ENCODE measurements at regions not wholly inside any gene's neighbourhood (a gene's known extent, or its start where the extent isn't known, plus 50 kb on each side); places are given as distances from the start of the nearest gene placed in this dataset.
A peak's percentile ranks its signal among the peaks of the same experiment; 100 is the strongest.
"Not testable (repeated sequence)": the region's sequence is repeated elsewhere in the genome, so short reads cannot be mapped to it uniquely, and the experiment has no call there.

DNA sequence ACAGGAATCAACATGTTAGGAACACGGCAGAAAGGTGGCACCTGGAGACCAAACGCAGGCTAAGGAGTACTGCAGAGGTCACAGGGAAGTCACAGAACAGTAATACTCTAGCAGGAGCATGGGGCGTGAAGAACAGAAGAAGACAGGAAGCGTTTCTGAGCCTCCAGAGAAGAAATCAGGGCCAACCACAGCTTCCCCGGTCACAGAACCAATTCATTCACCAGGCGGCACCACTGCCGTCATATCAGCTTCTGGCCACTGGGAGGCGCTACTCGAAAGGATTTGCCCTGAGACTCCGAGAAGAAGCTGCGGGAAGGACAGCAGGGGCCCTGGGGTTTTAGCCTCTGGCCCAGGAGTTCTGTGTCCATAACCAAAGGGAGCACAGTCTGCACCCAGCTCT is 78.0 kb upstream of the DRD5 start:
- peak overlapping the region; percentile 64 for H3K4me2 ChIP-seq (ENCODE audit: low read length)
- H3K4me1 ChIP-seq (ENCODE audit: low read length) = peaks cover 3% of the 10 kb centered on the region; the same call in 1 of the 2 replicates
- TF ChIP-seq EZH2phosphoT487 (IDR thresholded peaks at IDR 0.05; ENCODE audit: low read depth) = no peak
- TF ChIP-seq, protein P1, sequence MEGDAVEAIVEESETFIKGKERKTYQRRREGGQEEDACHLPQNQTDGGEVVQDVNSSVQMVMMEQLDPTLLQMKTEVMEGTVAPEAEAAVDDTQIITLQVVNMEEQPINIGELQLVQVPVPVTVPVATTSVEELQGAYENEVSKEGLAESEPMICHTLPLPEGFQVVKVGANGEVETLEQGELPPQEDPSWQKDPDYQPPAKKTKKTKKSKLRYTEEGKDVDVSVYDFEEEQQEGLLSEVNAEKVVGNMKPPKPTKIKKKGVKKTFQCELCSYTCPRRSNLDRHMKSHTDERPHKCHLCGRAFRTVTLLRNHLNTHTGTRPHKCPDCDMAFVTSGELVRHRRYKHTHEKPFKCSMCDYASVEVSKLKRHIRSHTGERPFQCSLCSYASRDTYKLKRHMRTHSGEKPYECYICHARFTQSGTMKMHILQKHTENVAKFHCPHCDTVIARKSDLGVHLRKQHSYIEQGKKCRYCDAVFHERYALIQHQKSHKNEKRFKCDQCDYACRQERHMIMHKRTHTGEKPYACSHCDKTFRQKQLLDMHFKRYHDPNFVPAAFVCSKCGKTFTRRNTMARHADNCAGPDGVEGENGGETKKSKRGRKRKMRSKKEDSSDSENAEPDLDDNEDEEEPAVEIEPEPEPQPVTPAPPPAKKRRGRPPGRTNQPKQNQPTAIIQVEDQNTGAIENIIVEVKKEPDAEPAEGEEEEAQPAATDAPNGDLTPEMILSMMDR (IDR thresholded peaks at IDR 0.05; ENCODE audit: low read depth, low read length) = peak; percentile 68
- H3K36me3 ChIP-seq (replicated peaks; ENCODE audit: low read depth, low read length) = no peaks in the 10 kb centered on the region
- peak overlapping the region; percentile 39; the same call in 1 of the 2 replicates for H2AFZ ChIP-seq (ENCODE audit: low read depth, low read length)
- no peak overlapping the region for H3K9ac ChIP-seq (ENCODE audit: low read length)
- no peak overlapping the region for H3K4me3 ChIP-seq (ENCODE audit: low read length)
- no peak overlapping the region for H3K27ac ChIP-seq (ENCODE audit: low read length)
- no peaks in the 10 kb centered on the region for H3K9me3 ChIP-seq (ENCODE audit: insufficient read depth, low read length)
- H4K20me1 ChIP-seq (ENCODE audit: insufficient read depth, low read length) = no peaks in the 10 kb centered on the region
- H3K27me3 ChIP-seq (ENCODE audit: low read depth, low read length) = no peaks in the 10 kb centered on the region
- no peaks in the 10 kb centered on the region for H3K79me2 ChIP-seq (ENCODE audit: low read length)

DNA sequence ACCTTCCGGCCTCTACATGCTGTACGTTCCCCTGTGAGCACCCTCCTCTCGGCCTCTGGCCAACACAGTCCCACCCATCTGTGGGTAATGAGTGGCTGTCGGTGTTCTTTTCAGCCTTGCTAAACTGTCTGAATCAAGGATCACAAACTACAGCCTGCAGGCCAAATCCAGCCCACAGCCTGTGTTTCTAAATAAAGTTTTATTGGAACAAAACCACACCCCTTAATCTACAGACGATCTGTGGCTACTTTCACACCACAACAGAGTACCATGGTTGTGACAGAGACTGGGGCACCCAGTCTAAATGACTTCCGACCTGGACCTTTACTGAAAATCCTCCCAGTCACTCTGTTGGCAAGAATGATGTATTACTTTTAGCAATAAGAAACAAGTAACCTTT is 77.3 kb upstream of the DRD5 start:
- H3K36me3 ChIP-seq (replicated peaks; ENCODE audit: low read depth, low read length); H3K27ac ChIP-seq (ENCODE audit: low read length); H3K9me3 ChIP-seq (ENCODE audit: insufficient read depth, low read length); H4K20me1 ChIP-seq (ENCODE audit: insufficient read depth, low read length); H3K4me3 ChIP-seq (ENCODE audit: low read length); H3K79me2 ChIP-seq (ENCODE audit: low read length); H3K27me3 ChIP-seq (ENCODE audit: low read depth, low read length); H3K4me1 ChIP-seq (ENCODE audit: low read length); H3K4me2 ChIP-seq (ENCODE audit: low read length); H2AFZ ChIP-seq (ENCODE audit: low read depth, low read length); H3K9ac ChIP-seq (ENCODE audit: low read length): not testable (repeated sequence)

DNA sequence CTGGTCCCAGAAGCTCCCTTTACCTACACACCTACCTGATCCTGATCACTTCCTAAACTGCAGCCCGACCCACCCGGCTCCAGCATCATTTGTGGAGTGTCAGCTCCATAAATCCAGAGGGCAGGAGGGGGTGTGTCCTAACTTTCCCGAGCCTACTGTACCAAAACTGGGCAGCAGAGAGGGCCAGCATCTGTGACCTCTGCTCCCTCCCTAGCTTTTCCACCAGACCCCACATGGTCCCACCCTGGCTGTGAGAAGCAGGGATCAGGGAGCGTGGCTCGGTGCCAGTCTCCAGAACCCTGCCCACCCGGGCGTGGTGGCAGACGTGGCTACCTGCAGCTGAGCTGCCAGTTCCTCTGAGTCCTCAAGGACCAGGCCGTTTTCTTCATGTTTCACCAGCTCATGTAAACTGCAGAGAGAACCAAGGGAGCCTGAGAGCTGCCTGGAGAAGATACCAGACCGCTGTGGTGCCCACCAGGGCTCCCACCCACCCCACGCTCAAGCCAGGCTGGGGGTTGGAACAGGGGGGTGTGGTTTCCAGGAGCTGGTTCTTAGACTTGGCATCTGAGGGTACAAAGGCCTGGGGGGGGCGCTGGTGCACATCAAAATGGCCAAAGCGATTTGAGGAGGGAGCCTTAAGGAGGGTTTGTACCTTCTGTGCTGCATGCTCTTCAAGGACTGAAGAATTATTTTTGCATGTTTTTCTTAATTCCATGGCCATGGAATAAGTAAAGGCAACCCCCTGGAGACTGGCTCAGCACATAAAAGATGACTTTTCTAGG is 76.7 kb upstream of the DRD5 start:
- no peaks in the 10 kb centered on the region for H4K20me1 ChIP-seq (ENCODE audit: insufficient read depth, low read length)
- peaks cover 3% of the 10 kb centered on the region; the same call in 1 of the 2 replicates for H3K4me1 ChIP-seq (ENCODE audit: low read length)
- no peak overlapping the region for H2AFZ ChIP-seq (ENCODE audit: low read depth, low read length)
- TF ChIP-seq, protein P1 (IDR thresholded peaks at IDR 0.05; ENCODE audit: low read depth, low read length) = peak; percentile 29
- TF ChIP-seq EZH2phosphoT487 (IDR thresholded peaks at IDR 0.05; ENCODE audit: low read depth) = no peak
- no peaks in the 10 kb centered on the region for H3K9me3 ChIP-seq (ENCODE audit: insufficient read depth, low read length)
- H3K36me3 ChIP-seq (replicated peaks; ENCODE audit: low read depth, low read length) = no peaks in the 10 kb centered on the region
- no peak overlapping the region for H3K9ac ChIP-seq (ENCODE audit: low read length)
- no peak overlapping the region for H3K4me3 ChIP-seq (ENCODE audit: low read length)
- no peak overlapping the region for H3K27ac ChIP-seq (ENCODE audit: low read length)
- no peaks in the 10 kb centered on the region for H3K79me2 ChIP-seq (ENCODE audit: low read length)
- no peak overlapping the region for H3K4me2 ChIP-seq (ENCODE audit: low read length)
- H3K27me3 ChIP-seq (ENCODE audit: low read depth, low read length) = no peaks in the 10 kb centered on the region

DNA sequence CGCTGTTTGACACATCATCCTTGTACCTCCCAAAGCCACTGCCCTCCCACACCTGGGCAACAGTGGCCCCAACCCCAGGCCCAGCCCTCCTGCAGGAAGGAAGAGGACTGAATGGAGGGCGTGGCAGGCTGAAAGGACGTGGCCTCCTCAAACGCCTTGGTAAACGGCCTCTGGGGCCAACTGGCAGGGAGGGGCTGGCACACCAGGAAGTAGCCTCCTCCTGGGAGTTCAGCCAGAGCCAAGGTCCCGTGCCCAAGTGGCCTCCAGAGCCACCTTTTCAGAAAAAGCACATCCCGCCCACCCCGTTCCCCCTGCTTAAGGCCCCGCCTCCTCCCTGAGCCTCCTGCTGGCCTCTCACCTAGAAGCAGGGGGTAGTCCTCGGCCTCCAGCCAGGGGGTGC is 74.2 kb upstream of the DRD5 start:
- not testable (repeated sequence) for H3K4me1 ChIP-seq (ENCODE audit: low read length); H3K9me3 ChIP-seq (ENCODE audit: insufficient read depth, low read length); H3K4me2 ChIP-seq (ENCODE audit: low read length); H3K79me2 ChIP-seq (ENCODE audit: low read length); H3K36me3 ChIP-seq (replicated peaks; ENCODE audit: low read depth, low read length); H3K4me3 ChIP-seq (ENCODE audit: low read length); H2AFZ ChIP-seq (ENCODE audit: low read depth, low read length); H3K27ac ChIP-seq (ENCODE audit: low read length); H3K27me3 ChIP-seq (ENCODE audit: low read depth, low read length); H3K9ac ChIP-seq (ENCODE audit: low read length); H4K20me1 ChIP-seq (ENCODE audit: insufficient read depth, low read length)

DNA sequence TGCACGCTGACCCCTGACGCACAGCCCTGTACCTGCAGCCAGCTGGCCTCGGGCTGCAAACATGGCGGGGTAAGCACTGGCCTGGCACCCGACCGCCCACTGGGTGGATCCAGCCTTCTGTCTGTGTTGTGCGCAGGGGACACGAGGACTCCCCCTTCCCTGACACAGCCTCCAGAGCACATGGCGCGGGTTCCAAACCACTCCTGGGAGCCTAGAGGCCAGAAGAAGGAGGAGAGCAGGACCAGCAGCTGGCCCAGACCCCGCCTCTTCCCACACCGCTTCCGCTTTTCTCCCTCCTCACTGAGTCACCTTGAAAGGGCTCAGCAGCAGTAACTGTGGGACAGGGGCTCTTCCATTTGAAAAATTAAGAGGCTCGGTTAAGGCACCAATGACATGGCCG is 73.5 kb upstream of the DRD5 start:
- not testable (repeated sequence) for H3K4me1 ChIP-seq (ENCODE audit: low read length); H3K36me3 ChIP-seq (replicated peaks; ENCODE audit: low read depth, low read length); H3K27me3 ChIP-seq (ENCODE audit: low read depth, low read length); H3K4me2 ChIP-seq (ENCODE audit: low read length); H3K9ac ChIP-seq (ENCODE audit: low read length); H4K20me1 ChIP-seq (ENCODE audit: insufficient read depth, low read length); H3K27ac ChIP-seq (ENCODE audit: low read length); H3K79me2 ChIP-seq (ENCODE audit: low read length); H3K9me3 ChIP-seq (ENCODE audit: insufficient read depth, low read length); H2AFZ ChIP-seq (ENCODE audit: low read depth, low read length); H3K4me3 ChIP-seq (ENCODE audit: low read length)
